CD4-positive, alpha-beta T cell (primary cell): ENCODE measurements at regions not wholly inside any gene's neighbourhood (a gene's known extent, or its start where the extent isn't known, plus 50 kb on each side); places are given as distances from the start of the nearest gene placed in this dataset.

ENCODE experiments used
- ATAC-seq: fragments of 200-7000 bp; cut with Tn5 transposase; one replicate; pipeline ENCODE4 v1.10.0; 2022; ENCODE audit warnings: mild to moderate bottlenecking; ENCODE audit not compliant: poor library complexity
- CTCF ChIA-PET: fragments of 350-600 bp; sonication (Branson Sonifier 250); formaldehyde crosslinking; loops from one replicate; lab custom pipeline; 2021; ENCODE audit warnings: antibody characterized with exemption, inconsistent platforms; lab: Charles Lee
- POLR2A ChIA-PET: fragments of 350-600 bp; sonication (Branson Sonifier 250); formaldehyde crosslinking; loops from one replicate; lab custom pipeline; 2021; ENCODE audit warnings: antibody characterized with exemption, inconsistent platforms; lab: Charles Lee
- DNase-seq, 14 experiments: peaks; one replicate each; pipeline ENCODE4 v3.0.0-alpha.2; 2013 to 2020; ENCODE audit warnings: mixed read lengths in 2 of 14
- H3K27ac ChIP-seq, 2 donors: one replicate each; pipeline versions ENCODE4 v1.5.1 to v1.7.0; 2013; ENCODE audit warnings: low read length in 2 of 2, low read depth in 1 of 2, mild to moderate bottlenecking in 1 of 2
- H3K27me3 ChIP-seq, 2 experiments: 1 replicate in 1 of 2; 2 replicates in 1 of 2; pipeline versions ENCODE4 v1.6.1 to v1.7.0; 2013; ENCODE audit warnings: low read length in 2 of 2, control low read depth in 1 of 2, mild to moderate bottlenecking in 1 of 2, moderate library complexity in 1 of 2; ENCODE audit not compliant: insufficient read depth in 2 of 2, control insufficient read depth in 1 of 2
- H3K36me3 ChIP-seq: one replicate; pipeline ENCODE4 v1.6.1; 2013; ENCODE audit warnings: low read length, control low read depth; ENCODE audit not compliant: insufficient read depth
- H3K4me1 ChIP-seq: one replicate; pipeline ENCODE4 v1.6.1; 2013; ENCODE audit warnings: low read length, control low read depth; ENCODE audit not compliant: insufficient read depth
- H3K4me3 ChIP-seq: one replicate; pipeline ENCODE4 v1.5.1; 2013; ENCODE audit warnings: mild to moderate bottlenecking, low read length, moderate library complexity
- H3K9me3 ChIP-seq, 2 experiments: 1 replicate in 1 of 2; 2 replicates in 1 of 2; pipeline versions ENCODE4 v1.6.1 to v1.7.0; 2013; ENCODE audit warnings: low read length in 2 of 2, mild to moderate bottlenecking in 2 of 2, control low read depth in 1 of 2, moderate library complexity in 1 of 2; ENCODE audit not compliant: control insufficient read depth in 1 of 2, insufficient read depth in 1 of 2
- H3K27ac Mint-ChIP-seq: one replicate; pipeline ENCODE4 v1.8.0; 2020; ENCODE audit warnings: mixed read lengths
- H3K27me3 Mint-ChIP-seq: one replicate; pipeline ENCODE4 v1.8.0; 2021; ENCODE audit warnings: mixed read lengths
- H3K36me3 Mint-ChIP-seq: one replicate; pipeline ENCODE4 v1.8.0; 2021; ENCODE audit warnings: low read depth, mixed read lengths
- H3K4me1 Mint-ChIP-seq: one replicate; pipeline ENCODE4 v1.8.0; 2021; ENCODE audit warnings: low read depth, mixed read lengths
- H3K4me3 Mint-ChIP-seq: one replicate; pipeline ENCODE4 v1.8.0; 2020; ENCODE audit warnings: mild to moderate bottlenecking, mixed read lengths
- H3K9me3 Mint-ChIP-seq: one replicate; pipeline ENCODE4 v1.8.0; 2020; ENCODE audit warnings: mixed read lengths
- CTCF ChIP-seq: fragments of 200-600 bp; IDR thresholded peaks from one replicate; pipeline ENCODE4 v1.8.0; 2022; ENCODE audit warnings: antibody characterized with exemption, mild to moderate bottlenecking
- intact Hi-C, 2 experiments: fragments of 100-400 bp; cut with DNase I in 1 of 2; cut with micrococcal nuclease in 1 of 2; formaldehyde crosslinking; loops; one replicate each; pipeline versions ENCODE4 v1.15.1 to v1.9.0; 2023 to 2025; cut with DNase I, micrococcal nuclease

GRCh38 chr9:82254646-82255367, 266.2 kb downstream of the SPATA31D1 start:
- H3K27ac ChIP-seq = no peak overlapping the region
- DNase-seq (no peak), ATAC-seq (no peak)
- H3K4me1 Mint-ChIP-seq = no peaks in the 10 kb centered on the region
- ChIA-PET POLR2A (no interaction called here), CTCF (no interaction called here)
- TF ChIP-seq CTCF = no peak
- H3K4me3 Mint-ChIP-seq = no peak overlapping the region
- no peak overlapping the region for H3K4me3 ChIP-seq
- no peaks in the 10 kb centered on the region for H3K36me3 Mint-ChIP-seq
- H3K4me1 ChIP-seq = no peaks in the 10 kb centered on the region
- H3K9me3 Mint-ChIP-seq = peaks cover 6% of the 10 kb centered on the region
- peaks cover 0 to 5% of the 10 kb centered on the region in 2 experiments for H3K9me3 ChIP-seq
- H3K36me3 ChIP-seq = no peaks in the 10 kb centered on the region
- intact Hi-C loops = no loop called here
- no peaks in the 10 kb centered on the region for H3K27me3 ChIP-seq
- H3K27me3 Mint-ChIP-seq = no peaks in the 10 kb centered on the region
- no peak overlapping the region for H3K27ac Mint-ChIP-seq

- Mint-ChIP-seq H3K4me3 (no peak overlapping the region), H3K4me1 (no peaks in the 10 kb centered on the region), H3K27me3 (no peaks in the 10 kb centered on the region), H3K27ac (no peak overlapping the region), H3K36me3 (no peaks in the 10 kb centered on the region), H3K9me3 (peaks cover 6% of the 10 kb centered on the region)
- ATAC-seq (no peak), DNase-seq (no peak)
- intact Hi-C loops = no loop called here
- Histone ChIP-seq H3K27me3 (no peaks in the 10 kb centered on the region), H3K36me3 (no peaks in the 10 kb centered on the region), H3K4me1 (no peaks in the 10 kb centered on the region), H3K4me3 (no peak overlapping the region), H3K27ac (no peak overlapping the region), H3K9me3 (peaks cover 0 to 5% of the 10 kb centered on the region in 2 experiments)
- ChIA-PET POLR2A (no interaction called here), CTCF (no interaction called here)
- TF ChIP-seq CTCF = no peak
Observed at GRCh38 chr9:82255481-82256176, 267.1 kb downstream of the SPATA31D1 start.

- H3K4me3 Mint-ChIP-seq = no peak overlapping the region
- ChIA-PET POLR2A (no interaction called here), CTCF (no interaction called here)
- no peak for TF ChIP-seq CTCF
- H3K27ac Mint-ChIP-seq = no peak overlapping the region
- no peak overlapping the region for H3K27ac ChIP-seq
- H3K9me3 Mint-ChIP-seq = peaks cover 6% of the 10 kb centered on the region
- no peak for DNase-seq
- ATAC-seq = no peak
- no peaks in the 10 kb centered on the region for H3K36me3 Mint-ChIP-seq
- H3K9me3 ChIP-seq = peaks cover 0 to 11% of the 10 kb centered on the region in 2 experiments
- no peaks in the 10 kb centered on the region for H3K27me3 ChIP-seq
- no peaks in the 10 kb centered on the region for H3K36me3 ChIP-seq
- H3K4me1 Mint-ChIP-seq = no peaks in the 10 kb centered on the region
- no peaks in the 10 kb centered on the region for H3K27me3 Mint-ChIP-seq
- intact Hi-C loops = no loop called here
- no peaks in the 10 kb centered on the region for H3K4me1 ChIP-seq
- no peak overlapping the region for H3K4me3 ChIP-seq
Observed at GRCh38 chr9:82260691-82261090, 272.1 kb downstream of the SPATA31D1 start.
